Right cardiac atrium (tissue), 5 donors: ENCODE measurements at regions not wholly inside any gene's neighbourhood (a gene's known extent, or its start where the extent isn't known, plus 50 kb on each side); places are given as distances from the start of the nearest gene placed in this dataset.

Source experiments
- ATAC-seq, 2 donors: fragments of 200-7000 bp; cut with Tn5 transposase; one replicate each; pipeline versions ENCODE4 v1.8.0 to v1.9.1; 2020; ENCODE audit warnings: moderate library complexity in 2 of 2, mild to moderate bottlenecking in 1 of 2
- DNase-seq, 3 donors: peaks; one replicate each; pipeline ENCODE4 v3.0.0-alpha.2; 2020
- H3K27ac ChIP-seq: one replicate; pipeline ENCODE4 v1.5.1; 2013; ENCODE audit warnings: mild to moderate bottlenecking, low read length, control low read depth, moderate library complexity
- H3K27me3 ChIP-seq: one replicate; pipeline ENCODE4 v1.6.1; 2013; ENCODE audit not compliant: control insufficient read depth, insufficient read depth
- H3K4me1 ChIP-seq: one replicate; pipeline ENCODE4 v1.6.1; 2013; ENCODE audit warnings: low read length; ENCODE audit not compliant: control insufficient read depth, insufficient read depth
- H3K4me3 ChIP-seq: one replicate; pipeline ENCODE4 v1.5.1; 2013; ENCODE audit warnings: low read length, control low read depth
- H3K9me3 ChIP-seq: one replicate; pipeline ENCODE4 v1.6.1; 2013; ENCODE audit warnings: low read length; ENCODE audit not compliant: control insufficient read depth
- WGBS: extraction: QIAGEN DNeasy Blood & Tissue Kit; methylation state at CpG from one replicate; pipeline ENCODE4 v1.1.7; 2013; 5-methylcytosine and 5-hydroxymethylcytosine counted together
- intact Hi-C, 4 donors: fragments of 100-400 bp; cut with DNase I; formaldehyde crosslinking; loops; one replicate each; pipeline versions ENCODE4 v1.11.0 to v1.14.0; 2022 to 2023
- donor health status: healthy with polysubstance abuse.
- donor health status: DM: no; HTN: yes; CAD: no.
- donor health status: DM: no; HTN: no; CAD: no.
- donor health status: DM: no; HTN: yes; CAD: no; lungs with severe emphysema.
- donor health status: DM: yes; HTN: yes; CAD: no.

- intact Hi-C loops = loop anchor here in 2 of 4 donors (10.0 kb wide), 2 partner anchors 87 to 367 kb away; partner anchors contain the start of gene ELL2 (in 2 of the 2)
- no peak overlapping the region for H3K4me3 ChIP-seq
- 72% methylated on average over 2 of the region's 2 CpGs for WGBS
- H3K27ac ChIP-seq = no peak overlapping the region
- no peaks in the 10 kb centered on the region for H3K9me3 ChIP-seq
- DNase-seq (no peak), ATAC-seq (no peak)
- no peaks in the 10 kb centered on the region for H3K27me3 ChIP-seq
- peaks cover 2% of the 10 kb centered on the region for H3K4me1 ChIP-seq
Measured at GRCh38 chr5:96331681-96332361, 101.2 kb downstream of the PCSK1 start.

GRCh38 chr5:96331210-96331609 lies 101.8 kb downstream of the PCSK1 start:
- WGBS = 45% methylated on average over 3 of the region's 3 CpGs
- DNase-seq (no peak), ATAC-seq (no peak)
- H3K4me3 ChIP-seq = no peak overlapping the region
- H3K4me1 ChIP-seq = peaks cover 2% of the 10 kb centered on the region
- intact Hi-C loops = loop anchor here in 2 of 4 donors (10.0 kb wide), 2 partner anchors 86 to 366 kb away; partner anchors contain the start of gene ELL2 (in 2 of the 2)
- no peaks in the 10 kb centered on the region for H3K27me3 ChIP-seq
- H3K9me3 ChIP-seq = no peaks in the 10 kb centered on the region
- H3K27ac ChIP-seq = no peak overlapping the region

- no peaks in the 10 kb centered on the region for H3K9me3 ChIP-seq
- H3K4me3 ChIP-seq = no peak overlapping the region
- H3K4me1 ChIP-seq = peaks cover 2% of the 10 kb centered on the region
- intact Hi-C loops = loop anchor here in 2 of 4 donors (10.0 kb wide), 2 partner anchors 86 to 366 kb away; partner anchors contain the start of gene ELL2 (in 2 of the 2)
- H3K27me3 ChIP-seq = no peaks in the 10 kb centered on the region
- H3K27ac ChIP-seq = no peak overlapping the region
- ATAC-seq = no peak
- 89% methylated on average over 4 of the region's 4 CpGs for WGBS
- no peak for DNase-seq
Measured at GRCh38 chr5:96330530-96331140, 102.4 kb downstream of the PCSK1 start.

- 92% methylated on average over 2 of the region's 2 CpGs for WGBS
- H3K27me3 ChIP-seq = no peaks in the 10 kb centered on the region
- intact Hi-C loops = loop anchor here in 3 of 4 donors (10.0 kb wide), 3 partner anchors 85 to 365 kb away; partner anchors contain the start of gene ELL2 (in 2 of the 3)
Measured at GRCh38 chr5:96329886-96330529, 103.0 kb downstream of the PCSK1 start.

GRCh38 chr5:96329289-96329688 lies 103.8 kb downstream of the PCSK1 start:
- DNase-seq = no peak
- no peak for ATAC-seq
- H3K9me3 ChIP-seq = no peaks in the 10 kb centered on the region
- H3K27ac ChIP-seq = no peak overlapping the region
- peaks cover 2% of the 10 kb centered on the region for H3K4me1 ChIP-seq
- no peaks in the 10 kb centered on the region for H3K27me3 ChIP-seq
- intact Hi-C loops = loop anchor here in 1 of 4 donors (10.0 kb wide), 1 partner anchor 204 kb away; no protein-coding TSS in a partner anchor
- H3K4me3 ChIP-seq = no peak overlapping the region
- WGBS = 68% methylated on average over 1 of the region's 1 CpG

More at GRCh38 chr5:96329886-96330529, 103.0 kb downstream of the PCSK1 start:
- no peak overlapping the region for H3K27ac ChIP-seq
- no peak for ATAC-seq
- no peak for DNase-seq
- no peaks in the 10 kb centered on the region for H3K9me3 ChIP-seq
- peaks cover 2% of the 10 kb centered on the region for H3K4me1 ChIP-seq
- no peak overlapping the region for H3K4me3 ChIP-seq

GRCh38 chr5:96327722-96328121 lies 105.3 kb downstream of the PCSK1 start:
- Histone ChIP-seq H3K27ac (no peak overlapping the region), H3K4me1 (no peaks in the 10 kb centered on the region), H3K9me3 (no peaks in the 10 kb centered on the region), H3K4me3 (no peak overlapping the region), H3K27me3 (no peaks in the 10 kb centered on the region)
- 84% methylated on average over 2 of the region's 2 CpGs for WGBS
- no peak for DNase-seq
- intact Hi-C loops = loop anchor here in 1 of 4 donors (10.0 kb wide), 1 partner anchor 203 kb away; no protein-coding TSS in a partner anchor
- no peak for ATAC-seq

GRCh38 chr5:96326902-96327301 lies 106.1 kb downstream of the PCSK1 start:
- DNase-seq = no peak
- WGBS = 94% methylated on average over 4 of the region's 4 CpGs
- no peaks in the 10 kb centered on the region for H3K4me1 ChIP-seq
- no peak overlapping the region for H3K4me3 ChIP-seq
- intact Hi-C loops = loop anchor here in 1 of 4 donors (10.0 kb wide), 1 partner anchor 202 kb away; no protein-coding TSS in a partner anchor
- no peaks in the 10 kb centered on the region for H3K27me3 ChIP-seq
- ATAC-seq = no peak
- no peaks in the 10 kb centered on the region for H3K9me3 ChIP-seq
- H3K27ac ChIP-seq = no peak overlapping the region

GRCh38 chr5:96324708-96325107 lies 108.3 kb downstream of the PCSK1 start:
- Histone ChIP-seq H3K4me1 (no peaks in the 10 kb centered on the region), H3K9me3 (no peaks in the 10 kb centered on the region), H3K27me3 (no peaks in the 10 kb centered on the region), H3K4me3 (no peak overlapping the region), H3K27ac (no peak overlapping the region)
- intact Hi-C loops = loop anchor here in 1 of 4 donors (10.0 kb wide), 1 partner anchor 200 kb away; no protein-coding TSS in a partner anchor
- WGBS = 92% methylated on average over 2 of the region's 2 CpGs
- ATAC-seq = no peak
- no peak for DNase-seq

GRCh38 chr5:96322865-96323264 lies 110.2 kb downstream of the PCSK1 start:
- no peaks in the 10 kb centered on the region for H3K27me3 ChIP-seq
- H3K27ac ChIP-seq = no peak overlapping the region
- DNase-seq = no peak
- intact Hi-C loops = loop anchor here in 1 of 4 donors (10.0 kb wide), 1 partner anchor 198 kb away; no protein-coding TSS in a partner anchor
- H3K4me3 ChIP-seq = no peak overlapping the region
- ATAC-seq = no peak
- 75% methylated on average over 2 of the region's 2 CpGs for WGBS
- H3K9me3 ChIP-seq = no peaks in the 10 kb centered on the region
- H3K4me1 ChIP-seq = no peaks in the 10 kb centered on the region

GRCh38 chr5:96322217-96322616 lies 110.8 kb downstream of the PCSK1 start:
- Histone ChIP-seq H3K27me3 (no peaks in the 10 kb centered on the region), H3K27ac (no peak overlapping the region), H3K4me3 (no peak overlapping the region), H3K9me3 (no peaks in the 10 kb centered on the region), H3K4me1 (no peaks in the 10 kb centered on the region)
- intact Hi-C loops = loop anchor here in 1 of 4 donors (10.0 kb wide), 1 partner anchor 197 kb away; no protein-coding TSS in a partner anchor
- ATAC-seq = no peak
- WGBS = 67% methylated on average over 3 of the region's 3 CpGs
- DNase-seq = no peak
